Tibial nerve (tissue), 4 donors: ENCODE measurements at regions not wholly inside any gene's neighbourhood (a gene's known extent, or its start where the extent isn't known, plus 50 kb on each side); places are given as distances from the start of the nearest gene placed in this dataset.

ENCODE experiments used
- EP300 ChIP-seq, 2 donors: sonication (generic); formaldehyde crosslinking; IDR thresholded peaks; one replicate each; pipeline ENCODE4 v1.6.1; 2017; ENCODE audit warnings: antibody characterized with exemption in 2 of 2, mild to moderate bottlenecking in 1 of 2
- POLR2A ChIP-seq, 2 donors: fragments of 450-650 bp; IDR thresholded peaks; one replicate each; pipeline ENCODE4 v1.6.1; 2017; ENCODE audit warnings: antibody characterized with exemption in 2 of 2, mild to moderate bottlenecking in 2 of 2, moderate library complexity in 2 of 2
- TF ChIP-seq, protein P1 (sequence below), 5 experiments: fragments of 200-600 bp in 3 of 5; fragments of 450-650 bp in 2 of 5; sonication (generic) in 3 of 5; IDR thresholded peaks; one replicate each; pipeline ENCODE4 v1.5.1; 2016 to 2019; ENCODE audit warnings: antibody characterized with exemption in 5 of 5, mild to moderate bottlenecking in 3 of 5, moderate library complexity in 2 of 5

DNA sequence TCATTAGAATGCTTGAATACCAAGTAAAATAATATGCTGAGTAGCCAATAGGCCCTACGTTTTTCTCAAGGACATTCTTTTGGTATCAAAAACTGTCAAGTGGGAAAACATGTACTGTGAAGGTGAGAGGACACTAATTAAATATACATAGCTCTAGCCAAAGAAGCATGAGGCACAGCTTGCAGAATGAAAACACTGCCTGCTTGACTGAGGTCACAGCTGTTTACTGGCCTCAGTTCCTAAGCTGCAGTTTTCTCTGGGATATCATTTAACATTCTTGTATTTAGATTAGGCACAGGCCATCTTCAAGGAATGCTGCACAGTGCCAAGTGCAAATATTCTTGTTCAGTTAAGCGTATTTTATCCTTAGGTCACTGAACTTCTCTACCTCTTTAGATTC, 78.6 kb downstream of the NAP1L3 start:
- TF ChIP-seq, protein P1, sequence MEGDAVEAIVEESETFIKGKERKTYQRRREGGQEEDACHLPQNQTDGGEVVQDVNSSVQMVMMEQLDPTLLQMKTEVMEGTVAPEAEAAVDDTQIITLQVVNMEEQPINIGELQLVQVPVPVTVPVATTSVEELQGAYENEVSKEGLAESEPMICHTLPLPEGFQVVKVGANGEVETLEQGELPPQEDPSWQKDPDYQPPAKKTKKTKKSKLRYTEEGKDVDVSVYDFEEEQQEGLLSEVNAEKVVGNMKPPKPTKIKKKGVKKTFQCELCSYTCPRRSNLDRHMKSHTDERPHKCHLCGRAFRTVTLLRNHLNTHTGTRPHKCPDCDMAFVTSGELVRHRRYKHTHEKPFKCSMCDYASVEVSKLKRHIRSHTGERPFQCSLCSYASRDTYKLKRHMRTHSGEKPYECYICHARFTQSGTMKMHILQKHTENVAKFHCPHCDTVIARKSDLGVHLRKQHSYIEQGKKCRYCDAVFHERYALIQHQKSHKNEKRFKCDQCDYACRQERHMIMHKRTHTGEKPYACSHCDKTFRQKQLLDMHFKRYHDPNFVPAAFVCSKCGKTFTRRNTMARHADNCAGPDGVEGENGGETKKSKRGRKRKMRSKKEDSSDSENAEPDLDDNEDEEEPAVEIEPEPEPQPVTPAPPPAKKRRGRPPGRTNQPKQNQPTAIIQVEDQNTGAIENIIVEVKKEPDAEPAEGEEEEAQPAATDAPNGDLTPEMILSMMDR (IDR thresholded peaks at IDR 0.05), result no peak
- no peak for TF ChIP-seq POLR2A (IDR thresholded peaks at IDR 0.05)
- TF ChIP-seq EP300 (IDR thresholded peaks at IDR 0.05), result no peak
